ENCODE measurements at regions not wholly inside any gene's neighbourhood (a gene's known extent, or its start where the extent isn't known, plus 50 kb on each side); places are given as distances from the start of the nearest gene placed in this dataset.

GRCh38 chr7:131839967-131840690 is 283.7 kb upstream of the PODXL start:
- no peak overlapping the region for H3K4me3 ChIP-seq
- intact Hi-C loops (cut with DNase I), result no loop called here
- ATAC-seq (no peak), DNase-seq (no peak)
- H3K9me3 ChIP-seq, result no peaks in the 10 kb centered on the region
- H3K36me3 ChIP-seq (replicated peaks in 1 of 2; ENCODE audit: insufficient read depth in 1 of 2, low read depth in 2 of 2), result no peaks in the 10 kb centered on the region
- no peak overlapping the region for H3K27ac ChIP-seq
- TF ChIP-seq POLR2A (IDR thresholded peaks at IDR 0.05), result no peak
- TF ChIP-seq CTCF (IDR thresholded peaks at IDR 0.05), result no peak
- 86 to 91% methylated on average over 4 of the region's 4 CpGs for WGBS, 2 donors
- H3K4me1 ChIP-seq, result peaks cover 4% of the 10 kb centered on the region
- H3K27me3 ChIP-seq, result no peaks in the 10 kb centered on the region

GRCh38 chr7:131836733-131837132 is 280.3 kb upstream of the PODXL start:
- H3K4me3 ChIP-seq, result no peak overlapping the region
- H3K9me3 ChIP-seq, result no peaks in the 10 kb centered on the region
- no peak for TF ChIP-seq CTCF (IDR thresholded peaks at IDR 0.05)
- TF ChIP-seq POLR2A (IDR thresholded peaks at IDR 0.05), result no peak
- intact Hi-C loops (cut with DNase I), result no loop called here
- no peaks in the 10 kb centered on the region for H3K4me1 ChIP-seq
- no peaks in the 10 kb centered on the region for H3K36me3 ChIP-seq (replicated peaks in 1 of 2; ENCODE audit: insufficient read depth in 1 of 2, low read depth in 2 of 2)
- H3K27ac ChIP-seq, result no peak overlapping the region
- no peak for DNase-seq
- 50 to 70% methylated on average over 2 of the region's 2 CpGs for WGBS, 2 donors
- no peak for ATAC-seq
- no peaks in the 10 kb centered on the region for H3K27me3 ChIP-seq

GRCh38 chr7:131835141-131835540 is 278.7 kb upstream of the PODXL start:
- Histone ChIP-seq H3K27ac (no peak overlapping the region), H3K4me1 (peaks cover 1% of the 10 kb centered on the region), H3K36me3 (replicated peaks in 1 of 2; ENCODE audit: insufficient read depth in 1 of 2, low read depth in 2 of 2) (no peaks in the 10 kb centered on the region), H3K9me3 (no peaks in the 10 kb centered on the region), H3K27me3 (no peaks in the 10 kb centered on the region), H3K4me3 (no peak overlapping the region)
- ATAC-seq (no peak), DNase-seq (no peak)
- no peak for TF ChIP-seq CTCF (IDR thresholded peaks at IDR 0.05)
- TF ChIP-seq POLR2A (IDR thresholded peaks at IDR 0.05), result no peak
- intact Hi-C loops (cut with DNase I), result no loop called here
- WGBS, 2 donors, result 87 to 94% methylated on average over 2 to 3 of the region's 3 CpGs

- 83 to 84% methylated on average over 11 of the region's 11 CpGs for WGBS, 2 donors
- DNase-seq (no peak), ATAC-seq (no peak)
- Histone ChIP-seq H3K9me3 (no peaks in the 10 kb centered on the region), H3K4me1 (peaks cover 7% of the 10 kb centered on the region), H3K27ac (no peak overlapping the region), H3K27me3 (no peaks in the 10 kb centered on the region), H3K4me3 (no peak overlapping the region), H3K36me3 (replicated peaks in 1 of 2; ENCODE audit: insufficient read depth in 1 of 2, low read depth in 2 of 2) (no peaks in the 10 kb centered on the region)
- no peak for TF ChIP-seq CTCF (IDR thresholded peaks at IDR 0.05)
- TF ChIP-seq POLR2A (IDR thresholded peaks at IDR 0.05), result no peak
- intact Hi-C loops (cut with DNase I), result no loop called here
Measured at GRCh38 chr7:131830681-131831080, 274.3 kb upstream of the PODXL start.

- TF ChIP-seq CTCF (IDR thresholded peaks at IDR 0.05) (no peak), POLR2A (IDR thresholded peaks at IDR 0.05) (no peak)
- Histone ChIP-seq H3K36me3 (replicated peaks in 1 of 2; ENCODE audit: insufficient read depth in 1 of 2, low read depth in 2 of 2) (no peaks in the 10 kb centered on the region), H3K4me3 (no peak overlapping the region), H3K27ac (no peak overlapping the region), H3K9me3 (no peaks in the 10 kb centered on the region), H3K4me1 (peaks cover 7% of the 10 kb centered on the region), H3K27me3 (no peaks in the 10 kb centered on the region)
- ATAC-seq, result no peak
- intact Hi-C loops (cut with DNase I), result no loop called here
- WGBS, 2 donors, result 15 to 29% methylated on average over 9 to 18 of the region's 18 CpGs
- peak; percentile 14 to 52 (median 14) for DNase-seq
Measured at GRCh38 chr7:131829947-131830558, 273.6 kb upstream of the PODXL start.

Data from body of pancreas (tissue), 4 donors.